Activated T-cell treated with anti-CD3 and anti-CD28 coated beads, Interleukin-2, amount 50 U/mL, for 48 hours (primary cell): ENCODE measurements at regions not wholly inside any gene's neighbourhood (a gene's known extent, or its start where the extent isn't known, plus 50 kb on each side); places are given as distances from the start of the nearest gene placed in this dataset.

Experiments
- DNase-seq, 2 experiments: peaks; one replicate each; pipeline ENCODE4 v3.0.0-alpha.2; 2020

DNA sequence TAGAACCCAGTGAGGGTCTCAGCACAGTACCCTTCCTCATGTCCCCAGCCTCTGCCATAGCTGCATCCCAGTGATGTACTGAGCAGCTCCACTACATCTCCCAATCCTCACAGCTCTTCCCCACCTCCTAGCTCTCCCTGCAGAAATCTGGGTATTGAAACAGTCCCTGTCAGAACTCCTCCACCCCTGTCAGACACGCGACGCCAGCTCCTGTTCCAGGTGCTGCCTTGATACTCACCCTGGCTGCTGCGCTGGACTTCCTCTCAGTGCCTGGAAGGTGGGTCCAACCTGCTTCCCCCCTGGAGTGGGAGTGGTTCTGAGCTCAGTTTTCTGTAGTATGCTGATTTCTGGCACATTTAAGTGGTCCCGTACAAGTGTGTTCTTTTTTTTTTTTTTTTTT is 160.9 kb upstream of the SLCO3A1 start:
- DNase-seq = no peak

GRCh38 chr15:91694131-91694830 is 159.2 kb upstream of the SLCO3A1 start:
- DNase-seq = no peak

DNA sequence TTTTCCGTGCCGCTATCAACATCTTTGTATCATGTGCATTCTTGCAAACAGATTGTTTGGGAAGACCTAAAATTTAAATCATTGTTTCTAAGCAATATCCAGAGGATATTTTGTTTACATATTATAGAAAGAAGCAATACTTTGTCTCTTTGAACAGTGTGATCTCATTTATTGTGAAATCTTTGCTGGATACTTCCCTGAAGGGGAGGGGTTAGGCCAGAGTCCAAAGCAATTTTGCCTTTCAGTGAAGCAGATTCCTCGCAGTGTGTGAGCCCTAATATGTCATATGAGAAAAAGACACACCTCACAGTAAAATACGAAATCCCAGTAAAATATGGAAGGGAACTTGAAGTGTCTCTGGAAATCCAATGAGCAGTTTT is 158.7 kb upstream of the SLCO3A1 start:
- no peak for DNase-seq

DNA sequence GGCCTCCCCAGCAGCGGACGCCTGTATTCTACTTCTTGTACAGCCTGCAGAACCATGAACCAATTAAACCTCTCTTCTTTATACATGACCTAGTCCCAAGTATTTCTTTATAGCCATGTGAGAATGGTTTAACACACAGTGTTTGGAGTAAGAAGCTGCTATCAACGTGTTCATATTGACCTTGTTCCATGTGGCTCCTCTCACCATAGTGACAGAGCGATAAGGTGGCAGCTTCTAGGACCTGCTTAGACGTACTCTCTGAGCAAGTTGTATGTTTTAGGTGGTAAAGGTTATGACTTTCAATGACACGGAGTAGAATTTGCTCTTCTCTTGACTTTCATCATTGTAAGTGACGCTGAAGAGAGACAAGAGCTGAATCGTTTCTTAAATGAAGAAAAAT is 157.7 kb upstream of the SLCO3A1 start:
- DNase-seq = no peak

DNA sequence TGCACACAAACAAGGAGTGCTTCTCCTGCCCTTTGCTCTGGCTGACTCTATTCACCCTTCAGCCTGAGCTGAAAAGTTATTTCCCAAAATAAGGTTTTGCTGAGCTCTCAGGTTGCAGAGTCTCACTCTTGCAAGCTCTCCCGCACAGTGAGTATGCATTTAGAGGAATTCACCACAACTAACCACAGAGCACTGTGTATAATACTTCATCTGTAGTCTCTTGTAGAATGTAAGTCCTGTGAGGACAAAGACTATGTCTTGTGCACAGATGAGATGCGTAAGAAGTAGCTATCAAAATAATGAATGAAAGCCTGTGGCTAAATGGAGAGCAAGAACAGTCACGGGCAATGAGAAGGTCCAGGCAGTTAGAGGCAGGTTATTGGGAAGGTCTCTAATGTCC is 156.5 kb upstream of the SLCO3A1 start:
- DNase-seq = no peak

DNA sequence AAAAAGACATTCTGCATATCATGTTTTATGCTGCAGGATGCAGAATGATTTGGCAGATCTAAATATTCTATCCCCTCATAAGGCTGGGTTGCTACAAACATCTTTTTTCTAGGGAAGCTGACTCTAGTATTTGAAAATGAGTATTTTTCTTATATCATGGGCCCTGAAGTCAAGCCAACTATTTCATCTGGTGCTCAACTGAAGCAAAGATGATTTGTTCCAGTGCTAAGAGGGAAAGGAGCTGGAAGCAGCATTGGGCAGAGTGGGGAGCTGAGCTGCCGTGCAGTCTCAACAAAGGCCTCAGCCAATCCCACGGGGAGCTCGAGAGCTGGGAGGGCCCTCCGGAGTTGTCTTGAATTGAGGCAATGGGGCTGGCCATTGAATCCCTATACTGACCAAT is 155.3 kb upstream of the SLCO3A1 start:
- no peak for DNase-seq

- no peak for DNase-seq
Measured at GRCh38 chr15:91699741-91700140, 153.8 kb upstream of the SLCO3A1 start.

DNA sequence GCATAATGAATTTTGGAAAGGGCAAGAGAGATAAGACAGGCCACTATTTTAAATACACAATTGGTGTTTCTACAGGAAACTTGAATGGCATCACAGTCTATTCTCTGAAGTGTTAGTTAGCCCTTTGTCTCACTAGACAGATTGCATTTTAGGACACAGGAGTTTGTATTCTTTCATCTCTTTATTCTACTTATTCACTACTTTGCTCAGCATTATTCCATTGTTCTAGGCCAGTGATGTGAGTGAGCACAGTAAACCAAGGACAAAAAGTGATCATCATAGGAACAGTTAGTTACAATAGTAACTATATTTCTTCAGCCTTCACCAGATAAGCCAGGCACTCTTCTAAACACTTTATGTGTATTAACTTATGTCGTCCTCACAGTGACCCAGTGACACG is 150.2 kb upstream of the SLCO3A1 start:
- DNase-seq = no peak

DNA sequence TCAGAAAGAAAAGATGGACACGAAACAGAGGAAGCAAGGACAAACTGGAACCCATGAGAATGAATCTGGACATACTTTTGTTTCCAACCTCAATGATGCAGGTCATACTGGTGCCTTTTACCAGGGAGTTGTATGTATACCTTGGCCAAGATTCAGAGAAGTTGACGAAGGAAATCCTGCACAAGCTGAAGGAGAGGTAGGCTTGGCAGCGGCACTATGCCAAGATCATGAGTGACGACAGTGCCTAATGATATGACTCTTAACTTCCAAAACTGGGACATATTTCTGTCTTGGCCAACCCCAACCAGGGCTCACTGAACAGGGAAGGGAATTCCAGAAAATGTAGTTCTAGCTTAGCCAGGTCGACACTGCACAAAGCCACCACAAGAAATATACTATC is 149.2 kb upstream of the SLCO3A1 start:
- DNase-seq = no peak

DNA sequence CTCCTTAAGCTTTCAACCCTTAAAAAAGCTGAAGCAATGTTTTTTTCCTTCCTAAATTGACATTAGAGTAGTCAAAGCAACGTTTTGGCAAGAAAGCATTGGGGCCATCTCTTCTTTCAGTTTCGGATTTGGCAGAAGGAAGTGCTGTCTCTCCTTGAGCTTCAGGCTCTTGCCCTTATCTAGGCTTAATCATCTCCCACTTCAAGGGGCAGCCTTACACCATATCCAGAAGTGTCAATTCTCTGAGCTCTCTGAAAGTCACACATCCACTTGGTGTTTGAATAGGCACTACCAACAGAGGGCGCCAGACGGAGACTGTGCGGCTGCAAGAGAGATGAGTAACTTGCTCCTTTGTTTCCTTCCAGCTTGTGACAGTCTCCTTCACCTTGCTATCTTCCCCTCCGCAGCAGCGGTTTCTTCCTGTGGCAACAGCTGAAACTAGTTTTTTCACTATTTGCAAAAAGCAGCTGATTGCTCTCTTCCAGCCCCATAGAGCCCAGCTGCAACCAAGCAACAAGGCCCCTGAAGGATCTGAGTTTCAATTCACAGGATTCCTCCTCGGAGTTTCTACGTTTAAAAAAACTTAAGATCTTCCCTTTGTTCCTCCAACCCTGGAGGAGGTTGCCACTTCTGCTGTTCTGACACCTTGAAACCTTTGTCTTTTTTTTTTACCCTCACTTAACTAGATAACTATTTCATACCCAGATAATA is 147.0 kb upstream of the SLCO3A1 start:
- DNase-seq = peak; percentile 85 to 86

- DNase-seq = no peak
Measured at GRCh38 chr15:91710080-91710698, 143.3 kb upstream of the SLCO3A1 start.

- no peak for DNase-seq
Measured at GRCh38 chr15:91711384-91712033, 142.0 kb upstream of the SLCO3A1 start.

GRCh38 chr15:91712286-91712685 is 141.2 kb upstream of the SLCO3A1 start:
- DNase-seq = no peak

- no peak for DNase-seq
Measured at GRCh38 chr15:91716536-91716935, 137.0 kb upstream of the SLCO3A1 start.

- DNase-seq = no peak
Measured at GRCh38 chr15:91717811-91718210, 135.7 kb upstream of the SLCO3A1 start.

GRCh38 chr15:91723959-91724358 is 129.5 kb upstream of the SLCO3A1 start:
- DNase-seq = no peak

DNA sequence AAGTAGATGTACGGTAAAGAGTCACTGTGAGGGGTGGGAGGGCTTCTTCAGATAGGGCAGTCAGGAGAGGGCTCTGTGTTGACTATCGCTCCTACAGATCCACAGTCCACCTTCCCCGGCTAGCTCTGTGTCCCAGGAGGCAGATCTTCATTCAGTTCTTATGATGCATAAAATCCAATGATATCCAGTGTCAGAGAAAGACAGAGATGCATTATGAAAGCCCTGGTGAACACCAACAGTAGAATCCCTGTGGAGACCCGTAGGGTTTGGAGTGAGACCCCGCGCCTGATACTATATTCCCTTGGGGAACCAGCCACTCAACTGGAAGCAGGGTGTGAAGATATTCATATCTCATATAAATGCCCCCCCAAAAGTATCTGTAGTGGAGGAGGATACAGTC is 119.8 kb upstream of the SLCO3A1 start:
- DNase-seq = no peak

DNA sequence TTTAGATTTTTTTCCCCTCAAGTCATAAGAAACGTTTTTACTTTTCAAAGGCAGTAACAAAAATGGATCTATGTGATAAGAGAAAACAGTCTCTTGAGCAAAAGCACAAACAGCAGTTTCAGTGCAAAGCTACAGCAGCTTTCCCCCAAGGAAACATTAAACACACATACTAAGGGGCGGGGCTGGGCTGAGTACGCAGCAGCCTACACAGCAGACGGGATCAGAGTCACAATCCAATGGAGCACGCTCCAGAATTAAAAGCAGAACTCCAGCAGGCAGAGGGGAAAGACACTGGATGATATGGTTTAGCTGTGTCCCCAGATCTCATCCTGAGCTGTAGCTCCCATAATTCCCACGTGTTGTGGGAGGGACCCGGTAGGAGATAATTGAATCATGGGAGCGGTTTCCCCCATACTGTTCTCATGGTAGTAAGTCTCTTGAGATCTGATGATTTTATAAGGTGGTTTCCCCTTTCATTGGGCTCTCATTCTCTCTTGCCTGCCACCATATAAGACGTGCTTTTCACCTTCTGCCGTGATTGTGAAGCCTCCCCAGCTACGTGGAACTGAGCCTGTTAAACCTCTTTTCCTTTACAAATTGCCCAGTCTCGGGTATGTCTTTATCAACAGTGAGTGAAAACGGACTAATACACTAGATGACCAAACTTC is 116.2 kb upstream of the SLCO3A1 start:
- DNase-seq = no peak

- DNase-seq = no peak
Measured at GRCh38 chr15:91741986-91742385, 111.5 kb upstream of the SLCO3A1 start.

DNA sequence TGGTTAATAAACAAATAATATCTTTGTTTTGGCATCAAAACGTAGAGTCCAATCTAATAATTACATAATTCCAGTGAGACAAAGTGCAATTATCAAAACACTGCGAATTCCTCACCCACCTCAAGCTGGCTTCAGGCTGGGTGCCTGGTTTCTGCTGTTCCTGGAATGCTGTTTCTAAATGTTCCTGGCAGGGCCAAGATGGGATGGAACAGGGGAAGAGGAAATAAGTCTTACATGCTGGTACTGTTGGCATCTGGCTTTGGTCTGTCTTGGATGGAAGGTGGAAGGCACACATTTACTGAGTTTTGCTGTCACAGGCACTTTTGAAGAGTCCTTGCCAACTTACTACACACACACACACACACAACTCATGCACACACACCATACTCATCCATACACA is 101.9 kb upstream of the SLCO3A1 start:
- no peak for DNase-seq

- no peak for DNase-seq
Measured at GRCh38 chr15:91752081-91752785, 101.3 kb upstream of the SLCO3A1 start.

DNA sequence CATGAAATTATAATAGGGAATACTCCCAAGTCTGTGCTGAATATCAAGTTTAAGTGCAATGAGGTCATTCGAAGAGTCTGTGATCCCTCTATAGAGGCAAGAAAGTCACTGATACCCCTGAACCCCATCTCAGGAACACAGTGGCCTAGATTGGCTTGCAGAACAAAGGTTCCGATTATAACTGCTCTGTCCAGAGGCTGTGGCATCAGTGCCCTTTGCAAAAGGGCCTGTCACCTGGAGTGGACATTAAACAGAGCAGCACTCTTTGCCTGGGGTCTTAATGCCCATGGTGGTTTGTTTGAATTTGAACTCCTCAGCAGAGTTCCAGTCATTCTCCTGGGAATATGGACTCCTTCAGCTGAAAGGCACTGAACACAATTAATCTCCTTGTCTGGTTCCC is 93.9 kb upstream of the SLCO3A1 start:
- no peak for DNase-seq

DNA sequence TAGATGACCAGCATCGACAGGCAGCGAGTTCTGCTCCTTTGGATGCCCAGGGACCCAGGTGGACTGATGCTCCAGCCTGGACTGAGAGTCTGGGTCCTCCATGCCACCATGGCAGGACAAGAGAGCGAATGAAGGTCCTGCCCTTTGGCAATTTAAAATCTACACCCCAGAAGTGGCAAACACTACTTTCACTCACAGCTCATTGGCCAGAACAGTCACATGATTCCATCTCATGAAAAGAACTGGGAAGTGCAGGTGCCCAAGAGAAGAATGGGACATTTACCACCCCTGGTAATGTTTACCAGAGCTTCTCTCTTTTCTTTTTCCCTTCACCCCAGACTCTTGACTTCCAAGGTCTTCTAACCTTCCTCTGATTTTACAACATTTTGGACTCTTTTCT is 87.8 kb upstream of the SLCO3A1 start:
- no peak for DNase-seq
